ENCODE measurements at regions not wholly inside any gene's neighbourhood (a gene's known extent, or its start where the extent isn't known, plus 50 kb on each side); places are given as distances from the start of the nearest gene placed in this dataset.

GRCh38 chr5:128881502-128882018, 83.7 kb upstream of the SLC27A6 start:
- TF ChIP-seq POLR2A (IDR thresholded peaks at IDR 0.05) = no peak
- TF ChIP-seq CTCF (IDR thresholded peaks at IDR 0.05) = no peak
- TF ChIP-seq POLR2AphosphoS5 (IDR thresholded peaks at IDR 0.05) = no peak
- TF ChIP-seq EP300 (IDR thresholded peaks at IDR 0.05) = no peak
